ENCODE measurements at regions not wholly inside any gene's neighbourhood (a gene's known extent, or its start where the extent isn't known, plus 50 kb on each side); places are given as distances from the start of the nearest gene placed in this dataset.
"Not testable (repeated sequence)": the region's sequence is repeated elsewhere in the genome, so short reads cannot be mapped to it uniquely, and the experiment has no call there.

GRCh38 chr3:759106-759505 lies 333.7 kb upstream of the CNTN6 start:
- no peak for DNase-seq
- H3K4me3 ChIP-seq = no peak overlapping the region
- intact Hi-C loops (cut with DNase I; ENCODE audit: low total_unique reads) = no loop called here

GRCh38 chr3:773433-773832 lies 319.4 kb upstream of the CNTN6 start:
- H3K27me3 ChIP-seq; H3K4me3 ChIP-seq; H3K36me3 ChIP-seq; intact Hi-C loops (cut with DNase I; ENCODE audit: low total_unique reads); DNase-seq; H3K27ac ChIP-seq; H3K4me1 ChIP-seq; H3K9me3 ChIP-seq: not testable (repeated sequence)
- WGBS, 5 donors = 77 to 93% (median 84%) methylated on average over 3 of the region's 3 CpGs

More at GRCh38 chr3:759106-759505, 333.7 kb upstream of the CNTN6 start:
- Histone ChIP-seq H3K36me3 (no peaks in the 10 kb centered on the region), H3K27ac (no peak overlapping the region), H3K4me1 (no peaks in the 10 kb centered on the region), H3K27me3 (no peaks in the 10 kb centered on the region), H3K9me3 (peaks cover 0 to 18% (median 8%) of the 10 kb centered on the region in 4 donors)
- no peak for TF ChIP-seq EP300 (IDR thresholded peaks at IDR 0.05)
- no peak for TF ChIP-seq POLR2AphosphoS5 (IDR thresholded peaks at IDR 0.05)
- no peak for TF ChIP-seq POLR2A (IDR thresholded peaks at IDR 0.05)
- TF ChIP-seq CTCF (IDR thresholded peaks at IDR 0.05) = no peak

GRCh38 chr3:775178-775880 lies 317.5 kb upstream of the CNTN6 start:
- WGBS, 5 donors = 90 to 93% (median 92%) methylated on average over 6 of the region's 6 CpGs
- no peak for DNase-seq
- Histone ChIP-seq H3K9me3 (no peaks in the 10 kb centered on the region), H3K4me1 (no peaks in the 10 kb centered on the region), H3K27ac (no peak overlapping the region), H3K4me3 (no peak overlapping the region), H3K27me3 (no peaks in the 10 kb centered on the region), H3K36me3 (no peaks in the 10 kb centered on the region)
- TF ChIP-seq EP300 (IDR thresholded peaks at IDR 0.05) (no peak), POLR2AphosphoS5 (IDR thresholded peaks at IDR 0.05) (no peak), POLR2A (IDR thresholded peaks at IDR 0.05) (no peak), CTCF (IDR thresholded peaks at IDR 0.05) (no peak)
- intact Hi-C loops (cut with DNase I; ENCODE audit: low total_unique reads) = no loop called here

GRCh38 chr3:780505-780904 lies 312.3 kb upstream of the CNTN6 start:
- TF ChIP-seq POLR2AphosphoS5 (IDR thresholded peaks at IDR 0.05) (no peak), EP300 (IDR thresholded peaks at IDR 0.05) (no peak), CTCF (IDR thresholded peaks at IDR 0.05) (no peak), POLR2A (IDR thresholded peaks at IDR 0.05) (no peak)
- 49 to 77% (median 58%) methylated on average over 3 of the region's 3 CpGs for WGBS, 5 donors
- no peaks in the 10 kb centered on the region for H3K27me3 ChIP-seq
- no peaks in the 10 kb centered on the region for H3K36me3 ChIP-seq
- intact Hi-C loops (cut with DNase I; ENCODE audit: low total_unique reads) = no loop called here
- peaks cover 0 to 12% (median 0%) of the 10 kb centered on the region in 4 donors for H3K9me3 ChIP-seq
- H3K27ac ChIP-seq = no peak overlapping the region
- DNase-seq = no peak
- H3K4me1 ChIP-seq = no peaks in the 10 kb centered on the region
- no peak overlapping the region for H3K4me3 ChIP-seq

GRCh38 chr3:791442-791841 lies 301.4 kb upstream of the CNTN6 start:
- H3K4me1 ChIP-seq = no peaks in the 10 kb centered on the region
- WGBS, 5 donors = 89 to 95% (median 90%) methylated on average over 5 of the region's 5 CpGs
- TF ChIP-seq EP300 (IDR thresholded peaks at IDR 0.05) = no peak
- TF ChIP-seq CTCF (IDR thresholded peaks at IDR 0.05) = no peak
- TF ChIP-seq POLR2AphosphoS5 (IDR thresholded peaks at IDR 0.05) = no peak
- TF ChIP-seq POLR2A (IDR thresholded peaks at IDR 0.05) = no peak
- no peak overlapping the region for H3K4me3 ChIP-seq
- H3K27me3 ChIP-seq = no peaks in the 10 kb centered on the region
- intact Hi-C loops (cut with DNase I; ENCODE audit: low total_unique reads) = no loop called here
- no peak for DNase-seq
- no peak overlapping the region for H3K27ac ChIP-seq
- H3K9me3 ChIP-seq = peaks cover 0 to 26% (median 8%) of the 10 kb centered on the region in 4 donors
- H3K36me3 ChIP-seq = no peaks in the 10 kb centered on the region
